GM19240 (cell line): ENCODE measurements at regions not wholly inside any gene's neighbourhood (a gene's known extent, or its start where the extent isn't known, plus 50 kb on each side); places are given as distances from the start of the nearest gene placed in this dataset.
"Not testable (repeated sequence)": the region's sequence is repeated elsewhere in the genome, so short reads cannot be mapped to it uniquely, and the experiment has no call there.

Experiments used
- DNase-seq: peaks from one replicate; pipeline ENCODE4 v3.0.0; 2011; ENCODE audit warnings: low spot score; ENCODE audit not compliant: insufficient read length

- no peak for DNase-seq
Measured at GRCh38 chr10:29797616-29798015, 162.8 kb upstream of the SVIL start.

GRCh38 chr10:29795850-29796249 lies 161.1 kb upstream of the SVIL start:
- no peak for DNase-seq

GRCh38 chr10:29794776-29795611 lies 160.2 kb upstream of the SVIL start:
- no peak for DNase-seq

- no peak for DNase-seq
Measured at GRCh38 chr10:29791773-29792172, 157.0 kb upstream of the SVIL start.

GRCh38 chr10:29790207-29790606 lies 155.4 kb upstream of the SVIL start:
- DNase-seq = no peak

GRCh38 chr10:29788113-29788512 lies 153.3 kb upstream of the SVIL start:
- no peak for DNase-seq

GRCh38 chr10:29785701-29786100 lies 150.9 kb upstream of the SVIL start:
- DNase-seq = no peak

- DNase-seq = no peak
Measured at GRCh38 chr10:29784175-29784773, 149.5 kb upstream of the SVIL start.

GRCh38 chr10:29783201-29783947 lies 148.6 kb upstream of the SVIL start:
- DNase-seq = no peak

- DNase-seq = no peak
Measured at GRCh38 chr10:29780639-29781038, 145.9 kb upstream of the SVIL start.

- no peak for DNase-seq
Measured at GRCh38 chr10:29780096-29780495, 145.3 kb upstream of the SVIL start.

GRCh38 chr10:29776246-29776645 lies 141.5 kb upstream of the SVIL start:
- DNase-seq = no peak

GRCh38 chr10:29774475-29774874 lies 139.7 kb upstream of the SVIL start:
- no peak for DNase-seq

GRCh38 chr10:29773675-29774091 lies 138.9 kb upstream of the SVIL start:
- no peak for DNase-seq

GRCh38 chr10:29772403-29772802 lies 137.6 kb upstream of the SVIL start:
- no peak for DNase-seq

GRCh38 chr10:29771376-29771775 lies 136.6 kb upstream of the SVIL start:
- no peak for DNase-seq

- not testable (repeated sequence) for DNase-seq
Measured at GRCh38 chr10:29769277-29769676, 134.5 kb upstream of the SVIL start.

- DNase-seq = no peak
Measured at GRCh38 chr10:29767968-29768367, 133.2 kb upstream of the SVIL start.

- DNase-seq = no peak
Measured at GRCh38 chr10:29766753-29767152, 132.0 kb upstream of the SVIL start.

GRCh38 chr10:29765330-29765729 lies 130.6 kb upstream of the SVIL start:
- no peak for DNase-seq

- DNase-seq = no peak
Measured at GRCh38 chr10:29763396-29763795, 128.6 kb upstream of the SVIL start.

- no peak for DNase-seq
Measured at GRCh38 chr10:29761916-29762315, 127.1 kb upstream of the SVIL start.
